SHP77 treated with DMSO at 0.1 percent for 48 hours (cell line): ENCODE measurements at regions not wholly inside any gene's neighbourhood (a gene's known extent, or its start where the extent isn't known, plus 50 kb on each side); places are given as distances from the start of the nearest gene placed in this dataset.

Source experiments
- DNase-seq: peaks from one replicate; lab custom pipeline; 2025; lab: John Stamatoyannopoulos, UW

GRCh38 chr22:49586873-49587272 is 240.8 kb downstream of the BRD1 start:
- no peak for DNase-seq

- no peak for DNase-seq
These were observed 241.4 kb downstream of the BRD1 start for GRCh38 chr22:49586244-49586748.

DNA sequence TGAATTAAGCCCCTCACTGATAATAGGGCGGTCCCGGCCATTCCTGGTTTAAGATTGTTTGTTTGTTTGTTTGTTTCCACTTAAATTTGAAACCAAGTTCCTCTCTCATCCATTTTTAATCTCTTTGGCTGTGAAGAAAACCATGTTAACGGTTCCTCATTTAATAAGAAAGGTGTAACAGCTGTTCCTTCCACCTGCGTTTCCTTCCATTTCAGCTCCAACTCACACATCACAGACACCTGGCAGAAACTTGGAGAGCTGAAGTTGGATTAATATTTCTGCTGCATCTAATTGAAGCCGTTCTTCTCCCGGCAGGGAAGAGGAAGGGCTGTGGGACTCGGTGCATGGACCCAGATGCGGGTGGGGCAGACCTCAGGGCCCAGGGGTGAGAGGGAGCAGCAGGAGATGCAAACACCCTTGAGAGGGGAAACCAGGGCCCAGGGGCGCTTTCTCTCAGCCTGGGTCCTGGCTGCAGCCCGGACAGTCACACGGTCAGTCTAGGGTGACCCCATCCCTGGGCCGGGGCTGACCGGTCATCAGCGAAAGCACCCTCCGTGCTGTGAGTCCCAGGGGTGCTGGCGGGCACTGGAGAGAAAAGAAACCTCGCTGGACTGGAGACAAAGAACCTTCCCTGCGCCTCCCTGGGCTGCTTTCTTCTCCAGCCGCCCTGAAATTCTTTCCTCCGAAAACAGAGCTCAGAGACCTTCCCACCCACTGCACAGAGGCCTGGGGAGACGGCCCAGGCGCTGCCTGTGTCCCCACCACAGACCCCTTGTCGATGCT is 242.0 kb downstream of the BRD1 start:
- DNase-seq, result no peak

GRCh38 chr22:49583886-49584505 is 243.7 kb downstream of the BRD1 start:
- DNase-seq, result no peak

GRCh38 chr22:49583341-49583740 is 244.3 kb downstream of the BRD1 start:
- no peak for DNase-seq

DNA sequence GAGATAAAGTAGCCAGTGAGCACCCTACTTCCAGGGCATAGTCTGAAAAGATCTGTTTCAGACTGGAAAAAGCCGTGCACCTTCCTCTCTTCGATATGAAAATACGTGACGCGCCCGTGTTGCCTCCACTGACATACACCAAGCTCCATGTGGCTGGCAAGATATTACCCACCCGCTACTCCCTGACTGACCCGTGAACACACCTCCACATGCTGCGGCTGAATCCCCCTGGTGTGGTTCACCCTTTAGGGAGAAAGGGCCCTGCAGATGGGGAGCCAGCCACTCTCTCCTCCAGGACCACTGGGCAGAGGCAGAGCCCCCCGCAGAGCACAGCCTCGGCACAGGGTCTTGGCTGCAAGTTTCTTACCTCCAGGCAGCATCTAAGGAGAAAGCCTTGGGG is 245.0 kb downstream of the BRD1 start:
- DNase-seq, result no peak

DNA sequence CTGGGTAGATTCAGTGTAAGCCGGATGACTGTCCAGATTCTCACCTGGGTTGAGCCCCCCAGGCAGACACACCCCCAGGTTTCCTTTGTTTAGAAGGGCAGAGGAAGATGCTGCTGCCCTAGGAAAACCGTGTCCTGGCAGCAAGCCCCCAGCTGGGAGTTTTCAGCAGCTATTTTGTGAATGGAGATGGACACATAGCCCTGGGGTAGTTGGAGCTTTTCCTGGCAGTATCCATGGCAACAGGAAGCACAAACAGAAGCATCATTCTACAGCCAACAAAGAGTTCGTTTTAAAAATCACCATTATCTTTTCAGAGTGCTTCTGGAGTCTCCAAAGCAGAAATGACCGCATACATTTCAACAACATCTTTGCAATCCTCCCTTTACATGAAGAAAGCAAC is 245.5 kb downstream of the BRD1 start:
- no peak for DNase-seq

DNA sequence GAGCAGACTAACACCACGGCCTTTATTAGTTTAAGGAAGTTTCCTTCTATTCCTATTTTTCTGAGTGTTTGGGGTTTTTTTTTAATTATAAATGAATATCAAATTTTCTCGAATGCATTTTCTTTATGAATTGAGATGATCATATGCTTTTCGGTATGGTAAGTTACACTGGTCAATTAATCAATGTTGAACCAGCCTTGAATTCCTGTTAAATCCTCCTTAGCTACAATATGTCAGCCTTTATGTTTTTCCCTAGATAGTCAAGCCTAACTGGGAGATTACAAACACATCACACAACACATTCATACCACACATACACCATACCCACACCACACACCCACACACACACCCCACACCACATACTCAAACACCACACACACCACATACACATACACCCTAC is 247.6 kb downstream of the BRD1 start:
- no peak for DNase-seq

DNA sequence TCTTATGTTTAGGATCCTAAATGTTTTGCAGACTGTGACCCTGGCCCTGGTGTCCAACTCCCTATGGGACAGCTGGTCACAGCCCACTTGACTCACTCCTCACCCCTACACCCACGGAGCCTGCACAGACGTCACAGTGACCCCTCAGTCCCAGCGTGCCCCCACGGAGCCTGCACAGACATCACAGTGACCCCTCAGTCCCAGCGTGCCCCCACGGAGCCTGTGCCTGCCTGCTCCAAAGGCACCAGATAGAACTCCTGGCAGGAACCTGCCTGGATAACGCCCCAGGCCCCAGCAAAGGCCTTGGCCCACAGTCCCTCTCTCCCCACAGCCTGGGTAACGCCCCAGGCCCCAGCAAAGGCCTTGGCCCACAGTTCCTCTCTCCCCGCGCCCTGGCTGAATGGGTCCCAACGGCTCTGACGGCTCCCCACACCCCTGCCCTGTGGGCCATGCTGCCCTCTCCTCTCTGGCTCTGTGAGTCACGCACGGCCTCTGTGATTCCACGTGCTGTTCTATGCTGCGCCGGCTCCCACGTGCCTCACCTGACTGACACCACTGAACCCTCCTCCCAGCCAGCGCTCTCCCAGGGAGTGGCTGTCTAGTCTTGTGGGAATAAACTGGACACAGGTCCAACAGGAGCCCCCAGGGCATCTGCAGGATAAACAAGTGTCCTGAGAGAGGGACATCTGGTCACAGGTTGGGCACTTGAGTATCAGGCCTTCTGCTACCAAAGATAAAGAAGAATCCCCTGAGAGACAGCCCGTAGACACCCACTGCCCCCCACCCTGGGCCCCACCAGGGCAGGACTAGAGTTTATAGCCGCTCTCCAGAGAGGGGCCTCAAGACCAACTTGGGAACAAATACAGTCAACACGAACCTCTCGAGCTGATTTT is 250.3 kb downstream of the BRD1 start:
- DNase-seq, result no peak

GRCh38 chr22:49576241-49577141 is 251.2 kb downstream of the BRD1 start:
- DNase-seq, result no peak

GRCh38 chr22:49575703-49576081 is 252.0 kb downstream of the BRD1 start:
- DNase-seq, result no peak

DNA sequence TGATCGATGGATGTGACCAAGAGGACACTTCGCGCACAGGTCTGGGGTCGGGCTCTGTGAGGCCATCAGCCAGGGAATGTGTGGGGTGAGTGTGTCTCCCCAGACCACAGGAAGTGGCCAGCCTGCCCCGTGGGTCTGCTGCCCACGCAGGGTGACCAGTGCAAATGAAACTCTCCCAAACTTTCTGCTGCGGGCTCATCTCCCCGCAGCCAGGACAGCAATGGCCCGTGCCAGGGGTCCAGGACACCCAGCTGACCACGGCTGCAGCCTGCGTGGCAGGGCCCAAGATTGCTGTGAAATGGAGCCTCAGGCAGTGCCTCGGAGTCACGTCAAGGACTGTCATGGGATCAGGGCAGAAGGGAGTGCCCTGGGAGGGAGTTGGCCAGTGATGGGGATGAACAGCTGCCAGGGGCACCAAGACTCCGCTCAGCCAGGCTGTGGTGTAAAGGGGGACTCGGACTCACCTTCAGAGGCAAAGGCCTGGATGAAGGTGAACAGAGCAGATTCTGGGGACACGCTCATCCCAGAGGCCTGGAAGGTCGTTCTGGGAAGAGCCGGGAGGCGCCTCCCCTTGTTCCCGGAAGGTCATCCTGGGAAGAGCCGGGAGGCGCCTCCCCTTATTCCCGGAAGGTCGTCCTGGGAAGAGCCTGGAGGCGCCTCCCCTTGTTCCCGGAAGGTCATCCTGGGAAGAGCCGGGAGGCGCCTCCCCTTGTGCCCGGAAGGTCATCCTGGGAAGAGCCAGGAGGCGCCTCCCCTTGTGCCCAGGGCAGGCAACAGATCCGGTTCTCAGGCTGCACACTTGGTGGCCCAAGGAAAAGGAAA is 252.6 kb downstream of the BRD1 start:
- DNase-seq, result no peak

DNA sequence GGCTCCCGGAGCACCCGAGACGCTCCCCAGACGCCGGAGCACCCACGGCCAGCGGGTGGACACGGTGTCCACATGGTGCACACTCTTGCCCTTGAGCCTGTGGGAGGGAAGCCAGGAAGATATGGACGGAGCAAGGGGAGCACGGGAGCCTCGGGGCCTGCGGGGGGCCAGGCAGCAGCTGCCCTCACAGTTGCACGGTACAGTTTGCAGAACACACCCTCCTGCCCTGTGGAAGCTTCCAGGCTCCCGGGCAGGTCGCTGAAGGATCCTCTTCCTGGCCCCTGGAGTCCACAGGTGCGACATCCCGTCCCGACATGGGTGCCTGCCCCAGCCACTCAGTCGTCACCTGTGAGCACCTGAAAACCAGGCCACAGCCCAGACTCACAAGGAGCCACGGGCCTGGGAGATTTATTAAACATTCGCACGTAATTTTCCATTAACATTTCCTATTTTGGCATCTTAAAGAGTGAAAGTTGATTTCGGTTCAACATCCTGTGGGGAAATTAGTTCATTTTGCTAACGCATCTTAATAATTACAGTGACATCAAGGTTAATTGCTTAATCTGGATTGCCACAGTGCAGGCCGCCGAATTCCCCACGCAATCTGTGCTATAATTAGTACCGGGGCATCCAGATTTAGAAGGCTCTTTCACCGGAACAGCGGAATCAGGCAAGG is 253.3 kb downstream of the BRD1 start:
- no peak for DNase-seq

GRCh38 chr22:49573109-49573765 is 254.4 kb downstream of the BRD1 start:
- no peak for DNase-seq

- no peak for DNase-seq
These were observed 256.3 kb downstream of the BRD1 start for GRCh38 chr22:49571326-49571725.

- DNase-seq, result no peak
These were observed 257.4 kb downstream of the BRD1 start for GRCh38 chr22:49570032-49570848.

DNA sequence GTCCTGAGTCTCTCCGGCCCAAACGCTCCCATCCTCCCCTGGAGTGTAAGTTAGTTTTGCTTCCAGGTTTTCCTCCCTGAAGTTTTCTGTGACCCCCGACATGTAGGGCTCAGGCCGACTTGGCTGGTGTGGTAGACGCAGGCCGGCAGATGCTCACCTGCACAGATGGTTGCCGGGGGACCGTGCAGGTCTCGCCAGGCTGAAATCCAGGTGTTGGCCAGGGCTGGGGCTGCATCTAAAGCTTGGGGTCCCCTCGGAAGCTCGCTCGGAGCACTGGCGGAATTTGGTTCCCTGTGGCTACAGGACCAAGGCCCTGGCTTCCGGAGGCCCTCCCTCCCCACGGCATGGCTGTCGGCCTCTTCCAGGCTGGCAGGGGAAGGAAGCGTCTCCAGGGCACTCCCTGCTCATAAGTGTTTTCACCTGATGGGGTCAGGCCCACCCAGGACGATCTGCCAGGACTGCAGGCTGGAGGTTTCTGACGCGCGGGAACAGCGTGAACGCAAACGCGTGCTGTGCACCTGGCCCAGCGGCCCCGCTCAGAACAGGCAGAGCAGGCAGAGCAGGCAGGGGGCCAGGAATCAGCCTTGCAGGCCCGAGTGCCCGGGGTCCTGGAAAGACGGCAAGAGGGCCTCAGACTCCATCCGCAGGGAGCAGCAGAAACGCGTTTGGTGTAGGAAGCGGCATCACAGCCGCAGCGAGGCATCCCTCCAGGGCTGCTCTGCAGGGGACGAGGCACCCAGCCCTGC is 258.2 kb downstream of the BRD1 start:
- DNase-seq, result no peak

- DNase-seq, result no peak
These were observed 258.9 kb downstream of the BRD1 start for GRCh38 chr22:49568751-49569285.
